Left hindlimb (tissue), 1 donor: ENCODE measurements at regions not wholly inside any gene's neighbourhood (a gene's known extent, or its start where the extent isn't known, plus 50 kb on each side); places are given as distances from the start of the nearest gene placed in this dataset.

Experiments used
- DNase-seq: peaks from one replicate; pipeline ENCODE4 v3.0.0-alpha.2; 2018

GRCh38 chr21:20603236-20603635 lies 395.0 kb upstream of the NCAM2 start:
- DNase-seq, result no peak

- no peak for DNase-seq
Observed at GRCh38 chr21:20611008-20611407, 387.2 kb upstream of the NCAM2 start.

- DNase-seq, result no peak
Observed at GRCh38 chr21:20613654-20614053, 384.6 kb upstream of the NCAM2 start.

- DNase-seq, result no peak
Observed at GRCh38 chr21:20617130-20617529, 381.1 kb upstream of the NCAM2 start.

GRCh38 chr21:20618878-20619277 lies 379.3 kb upstream of the NCAM2 start:
- no peak for DNase-seq

- DNase-seq, result no peak
Observed at GRCh38 chr21:20627594-20627993, 370.6 kb upstream of the NCAM2 start.

- DNase-seq, result no peak
Observed at GRCh38 chr21:20631633-20632032, 366.6 kb upstream of the NCAM2 start.

- DNase-seq, result no peak
Observed at GRCh38 chr21:20639026-20639425, 359.2 kb upstream of the NCAM2 start.

GRCh38 chr21:20641241-20641640 lies 357.0 kb upstream of the NCAM2 start:
- DNase-seq, result no peak

- DNase-seq, result no peak
Observed at GRCh38 chr21:20642681-20643080, 355.5 kb upstream of the NCAM2 start.

- DNase-seq, result no peak
Observed at GRCh38 chr21:20644552-20644951, 353.7 kb upstream of the NCAM2 start.

- no peak for DNase-seq
Observed at GRCh38 chr21:20645344-20645743, 352.9 kb upstream of the NCAM2 start.

GRCh38 chr21:20646431-20647165 lies 351.6 kb upstream of the NCAM2 start:
- no peak for DNase-seq

- DNase-seq, result no peak
Observed at GRCh38 chr21:20647607-20648006, 350.6 kb upstream of the NCAM2 start.

GRCh38 chr21:20649231-20649630 lies 349.0 kb upstream of the NCAM2 start:
- DNase-seq, result no peak

- DNase-seq, result no peak
Observed at GRCh38 chr21:20652846-20653245, 345.4 kb upstream of the NCAM2 start.

- no peak for DNase-seq
Observed at GRCh38 chr21:20661246-20661645, 337.0 kb upstream of the NCAM2 start.

- DNase-seq, result no peak
Observed at GRCh38 chr21:20661745-20662422, 336.3 kb upstream of the NCAM2 start.

GRCh38 chr21:20662514-20662913 lies 335.7 kb upstream of the NCAM2 start:
- no peak for DNase-seq

- DNase-seq, result no peak
Observed at GRCh38 chr21:20667931-20668330, 330.3 kb upstream of the NCAM2 start.

GRCh38 chr21:20685475-20685874 lies 312.7 kb upstream of the NCAM2 start:
- no peak for DNase-seq

GRCh38 chr21:20698585-20698984 lies 299.6 kb upstream of the NCAM2 start:
- DNase-seq, result no peak

GRCh38 chr21:20701235-20701634 lies 297.0 kb upstream of the NCAM2 start:
- no peak for DNase-seq

- DNase-seq, result no peak
Observed at GRCh38 chr21:20703112-20703767, 295.0 kb upstream of the NCAM2 start.
